ENCODE measurements at regions not wholly inside any gene's neighbourhood (a gene's known extent, or its start where the extent isn't known, plus 50 kb on each side); places are given as distances from the start of the nearest gene placed in this dataset.
A peak's percentile ranks its signal among the peaks of the same experiment; 100 is the strongest.
"Not testable (repeated sequence)": the region's sequence is repeated elsewhere in the genome, so short reads cannot be mapped to it uniquely, and the experiment has no call there.

GRCh38 chr5:38660194-38660668, 103.8 kb upstream of the LIFR start:
- no peaks in the 10 kb centered on the region for H3K9me3 Mint-ChIP-seq
- no peaks in the 10 kb centered on the region for H3K36me3 Mint-ChIP-seq
- no peaks in the 10 kb centered on the region for H3K4me1 Mint-ChIP-seq
- no peak overlapping the region for H3K27ac Mint-ChIP-seq
- H3K27me3 Mint-ChIP-seq = peaks cover 43% of the 10 kb centered on the region
- no peak for DNase-seq
- no peak overlapping the region for H3K4me3 Mint-ChIP-seq

GRCh38 chr5:38662090-38662489, 105.6 kb upstream of the LIFR start:
- H3K9me3 Mint-ChIP-seq = no peaks in the 10 kb centered on the region
- H3K4me1 Mint-ChIP-seq = no peaks in the 10 kb centered on the region
- H3K27me3 Mint-ChIP-seq = peaks cover 41% of the 10 kb centered on the region
- no peak for DNase-seq
- no peaks in the 10 kb centered on the region for H3K36me3 Mint-ChIP-seq
- no peak overlapping the region for H3K4me3 Mint-ChIP-seq
- no peak overlapping the region for H3K27ac Mint-ChIP-seq

- no peaks in the 10 kb centered on the region for H3K4me1 Mint-ChIP-seq
- no peak overlapping the region for H3K4me3 Mint-ChIP-seq
- H3K27ac Mint-ChIP-seq = no peak overlapping the region
- DNase-seq = no peak
- H3K9me3 Mint-ChIP-seq = no peaks in the 10 kb centered on the region
- H3K36me3 Mint-ChIP-seq = no peaks in the 10 kb centered on the region
- H3K27me3 Mint-ChIP-seq = peaks cover 40% of the 10 kb centered on the region
Observed at GRCh38 chr5:38663249-38663648, 106.8 kb upstream of the LIFR start.

GRCh38 chr5:38666668-38667498, 110.4 kb upstream of the LIFR start:
- DNase-seq = no peak

GRCh38 chr5:38667499-38667776, 111.0 kb upstream of the LIFR start:
- Mint-ChIP-seq H3K9me3 (no peaks in the 10 kb centered on the region), H3K4me3 (no peak overlapping the region), H3K27ac (peak overlapping the region; percentile 28), H3K27me3 (peaks cover 17% of the 10 kb centered on the region), H3K36me3 (no peaks in the 10 kb centered on the region), H3K4me1 (no peaks in the 10 kb centered on the region)
- no peak for DNase-seq

More at GRCh38 chr5:38666668-38667498, 110.4 kb upstream of the LIFR start:
- Mint-ChIP-seq H3K4me1 (no peaks in the 10 kb centered on the region), H3K27ac (no peak overlapping the region), H3K4me3 (no peak overlapping the region), H3K9me3 (no peaks in the 10 kb centered on the region), H3K27me3 (peaks cover 19% of the 10 kb centered on the region), H3K36me3 (no peaks in the 10 kb centered on the region)

- no peak overlapping the region for H3K27ac Mint-ChIP-seq
- H3K36me3 Mint-ChIP-seq = no peaks in the 10 kb centered on the region
- H3K4me1 Mint-ChIP-seq = no peaks in the 10 kb centered on the region
Observed at GRCh38 chr5:38669361-38669880, 113.0 kb upstream of the LIFR start.

GRCh38 chr5:38670066-38670465, 113.6 kb upstream of the LIFR start:
- DNase-seq = no peak
- Mint-ChIP-seq H3K9me3 (peaks cover 1% of the 10 kb centered on the region), H3K4me3 (no peak overlapping the region), H3K4me1 (no peaks in the 10 kb centered on the region), H3K27ac (no peak overlapping the region), H3K36me3 (no peaks in the 10 kb centered on the region), H3K27me3 (peaks cover 19% of the 10 kb centered on the region)

More at GRCh38 chr5:38669361-38669880, 113.0 kb upstream of the LIFR start:
- DNase-seq = no peak
- H3K9me3 Mint-ChIP-seq = peaks cover under 1% of the 10 kb centered on the region
- H3K27me3 Mint-ChIP-seq = peaks cover 23% of the 10 kb centered on the region
- no peak overlapping the region for H3K4me3 Mint-ChIP-seq

GRCh38 chr5:38670878-38671277, 114.4 kb upstream of the LIFR start:
- H3K4me3 Mint-ChIP-seq = no peak overlapping the region
- no peak overlapping the region for H3K27ac Mint-ChIP-seq
- no peaks in the 10 kb centered on the region for H3K36me3 Mint-ChIP-seq
- peaks cover 4% of the 10 kb centered on the region for H3K9me3 Mint-ChIP-seq
- no peak for DNase-seq
- H3K4me1 Mint-ChIP-seq = no peaks in the 10 kb centered on the region
- peaks cover 16% of the 10 kb centered on the region for H3K27me3 Mint-ChIP-seq

GRCh38 chr5:38672059-38672788, 115.8 kb upstream of the LIFR start:
- Mint-ChIP-seq H3K4me3 (no peak overlapping the region), H3K27me3 (peaks cover 13% of the 10 kb centered on the region), H3K27ac (no peak overlapping the region), H3K36me3 (no peaks in the 10 kb centered on the region), H3K4me1 (no peaks in the 10 kb centered on the region), H3K9me3 (peaks cover 4% of the 10 kb centered on the region)
- DNase-seq = no peak

- no peak overlapping the region for H3K4me3 Mint-ChIP-seq
- H3K27me3 Mint-ChIP-seq = peaks cover 16% of the 10 kb centered on the region
- no peaks in the 10 kb centered on the region for H3K36me3 Mint-ChIP-seq
- no peak for DNase-seq
- H3K4me1 Mint-ChIP-seq = no peaks in the 10 kb centered on the region
- no peak overlapping the region for H3K27ac Mint-ChIP-seq
- peaks cover 4% of the 10 kb centered on the region for H3K9me3 Mint-ChIP-seq
Observed at GRCh38 chr5:38673671-38674071, 117.2 kb upstream of the LIFR start.

GRCh38 chr5:38675443-38675842, 119.0 kb upstream of the LIFR start:
- Mint-ChIP-seq H3K27ac (no peak overlapping the region), H3K4me3 (no peak overlapping the region), H3K27me3 (peaks cover 16% of the 10 kb centered on the region), H3K4me1 (no peaks in the 10 kb centered on the region), H3K36me3 (no peaks in the 10 kb centered on the region), H3K9me3 (peaks cover 4% of the 10 kb centered on the region)
- DNase-seq = no peak

- Mint-ChIP-seq H3K4me3 (no peak overlapping the region), H3K4me1 (no peaks in the 10 kb centered on the region), H3K9me3 (peaks cover 4% of the 10 kb centered on the region), H3K27ac (no peak overlapping the region), H3K36me3 (no peaks in the 10 kb centered on the region), H3K27me3 (peaks cover 10% of the 10 kb centered on the region)
- DNase-seq = no peak
Observed at GRCh38 chr5:38677636-38678035, 121.2 kb upstream of the LIFR start.

- no peak for DNase-seq
- H3K27ac Mint-ChIP-seq = no peak overlapping the region
- H3K27me3 Mint-ChIP-seq = peaks cover 13% of the 10 kb centered on the region
- H3K4me3 Mint-ChIP-seq = no peak overlapping the region
- H3K4me1 Mint-ChIP-seq = no peaks in the 10 kb centered on the region
- no peaks in the 10 kb centered on the region for H3K36me3 Mint-ChIP-seq
- peaks cover 4% of the 10 kb centered on the region for H3K9me3 Mint-ChIP-seq
Observed at GRCh38 chr5:38678076-38678475, 121.6 kb upstream of the LIFR start.

- not testable (repeated sequence) for H3K27ac Mint-ChIP-seq, DNase-seq, H3K36me3 Mint-ChIP-seq, H3K4me1 Mint-ChIP-seq, H3K9me3 Mint-ChIP-seq, H3K4me3 Mint-ChIP-seq
- peaks cover 12% of the 10 kb centered on the region for H3K27me3 Mint-ChIP-seq
Observed at GRCh38 chr5:38678697-38679096, 122.3 kb upstream of the LIFR start.

- no peak overlapping the region for H3K27ac Mint-ChIP-seq
- peaks cover 6% of the 10 kb centered on the region for H3K27me3 Mint-ChIP-seq
- no peaks in the 10 kb centered on the region for H3K4me1 Mint-ChIP-seq
- H3K4me3 Mint-ChIP-seq = no peak overlapping the region
- peaks cover 2% of the 10 kb centered on the region for H3K9me3 Mint-ChIP-seq
- no peak for DNase-seq
- no peaks in the 10 kb centered on the region for H3K36me3 Mint-ChIP-seq
Observed at GRCh38 chr5:38680094-38680825, 123.8 kb upstream of the LIFR start.
